ENCODE measurements at regions not wholly inside any gene's neighbourhood (a gene's known extent, or its start where the extent isn't known, plus 50 kb on each side); places are given as distances from the start of the nearest gene placed in this dataset.

- DNase-seq (ENCODE audit: low read depth in 4 of 4, low spot score in 2 of 4), result no peak
These were observed 314.7 kb upstream of the ATP2B1 start for GRCh38 chr12:90023207-90023900.

- no peak for DNase-seq (ENCODE audit: low read depth in 4 of 4, low spot score in 2 of 4)
These were observed 313.3 kb upstream of the ATP2B1 start for GRCh38 chr12:90021795-90022440.

GRCh38 chr12:90020881-90021280 lies 312.2 kb upstream of the ATP2B1 start:
- DNase-seq (ENCODE audit: low read depth in 4 of 4, low spot score in 2 of 4), result no peak

GRCh38 chr12:90020436-90020835 lies 311.8 kb upstream of the ATP2B1 start:
- DNase-seq (ENCODE audit: low read depth in 4 of 4, low spot score in 2 of 4), result no peak

- DNase-seq (ENCODE audit: low read depth in 4 of 4, low spot score in 2 of 4), result no peak
These were observed 311.4 kb upstream of the ATP2B1 start for GRCh38 chr12:90020014-90020413.

GRCh38 chr12:90017316-90017715 lies 308.7 kb upstream of the ATP2B1 start:
- DNase-seq (ENCODE audit: low read depth in 4 of 4, low spot score in 2 of 4), result no peak

GRCh38 chr12:90015228-90015627 lies 306.6 kb upstream of the ATP2B1 start:
- no peak for DNase-seq (ENCODE audit: low read depth in 4 of 4, low spot score in 2 of 4)

- no peak for DNase-seq (ENCODE audit: low read depth in 4 of 4, low spot score in 2 of 4)
These were observed 304.8 kb upstream of the ATP2B1 start for GRCh38 chr12:90013409-90013808.

- no peak for DNase-seq (ENCODE audit: low read depth in 4 of 4, low spot score in 2 of 4)
These were observed 301.5 kb upstream of the ATP2B1 start for GRCh38 chr12:90010089-90010488.

- DNase-seq (ENCODE audit: low read depth in 4 of 4, low spot score in 2 of 4), result no peak
These were observed 299.6 kb upstream of the ATP2B1 start for GRCh38 chr12:90008277-90008676.

GRCh38 chr12:90004319-90005074 lies 295.9 kb upstream of the ATP2B1 start:
- DNase-seq (ENCODE audit: low read depth in 4 of 4, low spot score in 2 of 4), result no peak

GRCh38 chr12:90003688-90004087 lies 295.1 kb upstream of the ATP2B1 start:
- DNase-seq (ENCODE audit: low read depth in 4 of 4, low spot score in 2 of 4), result no peak

GRCh38 chr12:90000721-90001120 lies 292.1 kb upstream of the ATP2B1 start:
- DNase-seq (ENCODE audit: low read depth in 4 of 4, low spot score in 2 of 4), result no peak

- no peak for DNase-seq (ENCODE audit: low read depth in 4 of 4, low spot score in 2 of 4)
These were observed 291.3 kb upstream of the ATP2B1 start for GRCh38 chr12:89999699-90000505.

GRCh38 chr12:89995870-89996269 lies 287.2 kb upstream of the ATP2B1 start:
- DNase-seq (ENCODE audit: low read depth in 4 of 4, low spot score in 2 of 4), result no peak

GRCh38 chr12:89994911-89995310 lies 286.3 kb upstream of the ATP2B1 start:
- no peak for DNase-seq (ENCODE audit: low read depth in 4 of 4, low spot score in 2 of 4)

GRCh38 chr12:89993632-89994031 lies 285.0 kb upstream of the ATP2B1 start:
- DNase-seq (ENCODE audit: low read depth in 4 of 4, low spot score in 2 of 4), result no peak

- no peak for DNase-seq (ENCODE audit: low read depth in 4 of 4, low spot score in 2 of 4)
These were observed 284.2 kb upstream of the ATP2B1 start for GRCh38 chr12:89992668-89993451.

GRCh38 chr12:89991807-89992590 lies 283.4 kb upstream of the ATP2B1 start:
- no peak for DNase-seq (ENCODE audit: low read depth in 4 of 4, low spot score in 2 of 4)

Measured in left renal cortex interstitium (tissue), 4 donors.